ENCODE measurements at regions not wholly inside any gene's neighbourhood (a gene's known extent, or its start where the extent isn't known, plus 50 kb on each side); places are given as distances from the start of the nearest gene placed in this dataset.
"Not testable (repeated sequence)": the region's sequence is repeated elsewhere in the genome, so short reads cannot be mapped to it uniquely, and the experiment has no call there.

DNA sequence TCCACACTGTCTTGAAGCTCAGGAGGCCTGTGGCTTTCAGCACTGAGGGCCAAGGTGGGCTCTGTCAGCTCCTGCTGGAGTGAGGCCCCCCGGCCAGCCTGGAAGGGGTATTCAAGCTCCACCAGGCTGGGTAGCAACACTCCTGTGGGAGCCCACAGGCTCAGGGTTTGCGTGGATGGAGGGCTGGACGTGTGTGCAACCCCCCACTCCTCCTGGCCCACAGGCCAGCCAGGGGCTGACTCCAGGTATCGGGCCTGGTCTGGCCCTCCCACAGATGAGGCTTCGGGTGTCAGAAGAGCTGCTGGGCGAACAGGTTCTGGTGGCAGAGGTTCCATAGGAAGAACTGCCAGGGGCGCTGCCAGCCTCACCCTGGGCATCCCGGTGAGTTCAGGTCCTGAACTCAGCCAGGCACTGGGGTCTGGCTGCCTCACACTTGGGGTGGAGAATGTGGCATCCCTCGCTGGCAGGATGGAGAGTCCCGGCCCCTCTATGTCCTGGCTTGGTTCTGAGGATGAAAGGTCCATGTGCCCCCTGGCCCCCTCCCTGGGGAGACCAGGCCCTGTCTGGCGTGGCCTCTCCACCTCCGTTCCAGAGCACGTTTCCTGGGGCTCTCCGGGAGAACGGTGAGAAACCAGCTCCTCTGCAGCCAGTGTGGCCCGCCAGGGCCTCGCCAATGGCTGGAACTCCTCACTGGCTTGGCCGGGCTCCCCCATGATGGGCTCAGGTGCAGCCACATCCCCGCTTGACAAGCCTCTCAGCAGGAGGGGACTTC is 64.6 kb upstream of the TARDBP start:
- WGBS (ENCODE audit: insufficient coverage), result 97% methylated on average over 19 of the region's 19 CpGs
- POLR2A ChIA-PET, result no interaction called here

DNA sequence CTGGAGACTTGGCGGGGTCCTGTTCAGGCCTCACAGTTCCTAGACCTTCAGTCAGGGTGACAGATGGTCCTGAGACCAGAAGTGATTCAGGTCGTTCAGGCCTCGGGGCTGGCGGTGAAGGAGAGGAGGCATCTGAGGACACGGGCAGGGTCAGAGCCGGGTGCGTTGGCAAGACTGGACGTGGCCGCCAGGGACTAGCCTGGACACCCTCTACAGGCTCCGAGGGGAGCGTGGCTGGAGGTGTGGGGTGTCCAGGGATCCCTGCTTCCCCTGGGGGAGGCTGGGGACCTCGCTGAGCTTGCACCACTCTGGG is 64.0 kb upstream of the TARDBP start:
- CTCF ChIA-PET, result interaction anchor here (1.0 kb wide), 1 partner anchor 453 kb away, joined by 3 read pairs; no protein-coding TSS in a partner anchor
- no peak overlapping the region for H3K27ac ChIP-seq (ENCODE audit: insufficient read depth in 1 of 2, low read depth in 1 of 2, low read length in 2 of 2, poor library complexity in 1 of 2, severe bottlenecking in 2 of 2)
- 91% methylated on average over 11 of the region's 12 CpGs for WGBS (ENCODE audit: insufficient coverage)
- POLR2A ChIA-PET, result no interaction called here
- no peak for DNase-seq
- no peaks in the 10 kb centered on the region for H3K36me3 ChIP-seq (ENCODE audit: control insufficient read depth in 4 of 4, insufficient read depth in 4 of 4, low read length in 3 of 4)
- H3K4me1 ChIP-seq (ENCODE audit: control extremely low read depth in 1 of 4, control insufficient read depth in 4 of 4, insufficient read depth in 4 of 4, low read length in 3 of 4), result peaks cover 0 to 11% (median 10%) of the 10 kb centered on the region in 4 experiments
- H3K27me3 ChIP-seq (replicated peaks in 2 of 5; ENCODE audit: control insufficient read depth in 4 of 5, insufficient read depth in 5 of 5, low read length in 4 of 5), result peaks cover 0 to 2% (median 1%) of the 10 kb centered on the region in 5 experiments
- no peak overlapping the region for H3K4me3 ChIP-seq (ENCODE audit: control insufficient read depth in 1 of 7, extremely low read depth in 1 of 7, insufficient read depth in 4 of 7, low read depth in 2 of 7, low read length in 6 of 7)
- H3K9me3 ChIP-seq (ENCODE audit: control extremely low read depth in 1 of 5, control insufficient read depth in 4 of 5, insufficient read depth in 2 of 5, low read depth in 1 of 5, low read length in 4 of 5), result peaks cover 0 to 2% (median 0%) of the 10 kb centered on the region in 5 experiments

More for the DNA sequence above, 64.6 kb upstream of the TARDBP start:
- Histone ChIP-seq H3K9me3 (ENCODE audit: control extremely low read depth in 1 of 5, control insufficient read depth in 4 of 5, insufficient read depth in 2 of 5, low read depth in 1 of 5, low read length in 4 of 5) (no peaks in the 10 kb centered on the region), H3K36me3 (ENCODE audit: control insufficient read depth in 4 of 4, insufficient read depth in 4 of 4, low read length in 3 of 4) (no peaks in the 10 kb centered on the region), H3K4me3 (ENCODE audit: control insufficient read depth in 1 of 7, extremely low read depth in 1 of 7, insufficient read depth in 4 of 7, low read depth in 2 of 7, low read length in 6 of 7) (no peak overlapping the region), H3K27me3 (replicated peaks in 2 of 5; ENCODE audit: control insufficient read depth in 4 of 5, insufficient read depth in 5 of 5, low read length in 4 of 5) (peaks cover 0 to 7% (median 2%) of the 10 kb centered on the region in 5 experiments), H3K27ac (ENCODE audit: insufficient read depth in 1 of 2, low read depth in 1 of 2, low read length in 2 of 2, poor library complexity in 1 of 2, severe bottlenecking in 2 of 2) (no peak overlapping the region), H3K4me1 (ENCODE audit: control extremely low read depth in 1 of 4, control insufficient read depth in 4 of 4, insufficient read depth in 4 of 4, low read length in 3 of 4) (peaks cover 0 to 11% (median 10%) of the 10 kb centered on the region in 4 experiments)
- CTCF ChIA-PET, result interaction anchor here (1.0 kb wide), 1 partner anchor 453 kb away, joined by 3 read pairs; no protein-coding TSS in a partner anchor
- no peak for DNase-seq

DNA sequence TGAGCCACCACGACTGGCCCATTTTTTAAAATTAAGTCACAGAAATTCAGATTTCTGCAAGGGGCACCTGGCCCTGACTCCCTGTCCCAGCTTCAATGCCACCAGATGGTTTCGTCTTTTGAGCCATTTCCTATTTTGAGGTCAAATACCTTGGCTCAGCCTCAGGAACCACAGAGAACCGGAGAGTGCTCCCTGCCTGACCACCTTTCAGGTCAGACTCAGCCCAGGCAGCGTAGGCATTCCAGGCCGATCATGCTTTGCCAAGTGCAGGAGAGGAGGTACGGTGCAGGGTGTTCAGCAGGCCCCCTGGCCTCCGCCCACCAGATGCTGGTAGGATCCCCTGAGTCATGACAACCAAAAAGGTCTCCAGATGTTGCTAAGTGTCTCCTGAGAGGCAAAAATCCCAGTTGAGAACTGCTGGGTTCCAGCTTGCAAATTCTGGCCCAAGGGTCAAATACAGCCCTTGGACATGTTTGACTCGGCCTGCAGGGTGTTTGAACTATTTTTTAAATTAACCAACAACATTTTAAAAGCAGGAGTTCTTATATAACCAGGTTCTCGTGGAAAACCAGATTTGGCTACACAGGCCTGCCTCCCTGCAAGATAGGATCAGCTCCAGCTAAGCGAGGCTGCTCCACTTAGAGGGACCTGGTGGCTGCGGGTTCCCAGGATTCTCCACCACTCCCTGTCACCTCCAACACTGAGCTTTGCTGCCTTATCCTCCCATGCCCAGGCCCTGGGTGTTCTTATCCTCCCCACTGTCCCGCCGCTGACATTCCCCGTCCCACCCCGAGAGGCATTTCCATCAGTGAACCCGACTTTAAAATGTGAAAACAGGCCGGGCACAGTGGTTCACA is 61.9 kb upstream of the TARDBP start:
- DNase-seq, result no peak
- CTCF ChIA-PET, result interaction anchor here (0.6 kb wide), 1 partner anchor 209 kb away, joined by 3 read pairs; no protein-coding TSS in a partner anchor

DNA sequence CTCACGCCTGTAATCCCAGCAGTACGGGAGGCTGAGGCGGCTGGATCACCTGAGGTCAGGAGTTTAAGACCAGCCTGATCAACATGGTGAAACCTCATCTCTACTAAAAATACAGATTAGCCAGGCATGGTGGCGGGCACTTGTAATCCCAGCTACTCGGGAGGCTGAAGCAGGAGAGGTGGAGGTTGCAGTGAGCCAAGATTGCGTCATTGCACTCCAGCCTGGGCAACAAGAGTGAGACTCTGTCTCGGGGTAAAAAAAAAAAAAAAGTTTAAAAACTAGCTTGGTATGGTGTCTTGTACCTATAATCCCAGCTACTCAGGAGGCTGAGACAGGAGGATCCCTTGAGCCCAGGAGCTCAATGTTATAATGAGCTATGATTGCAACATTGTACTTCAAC is 61.2 kb upstream of the TARDBP start:
- H3K27ac ChIP-seq (ENCODE audit: insufficient read depth in 1 of 2, low read depth in 1 of 2, low read length in 2 of 2, poor library complexity in 1 of 2, severe bottlenecking in 2 of 2); H3K4me3 ChIP-seq (ENCODE audit: control insufficient read depth in 1 of 7, extremely low read depth in 1 of 7, insufficient read depth in 4 of 7, low read depth in 2 of 7, low read length in 6 of 7); DNase-seq; CTCF ChIA-PET; H3K9me3 ChIP-seq (ENCODE audit: control extremely low read depth in 1 of 5, control insufficient read depth in 4 of 5, insufficient read depth in 2 of 5, low read depth in 1 of 5, low read length in 4 of 5); H3K4me1 ChIP-seq (ENCODE audit: control extremely low read depth in 1 of 4, control insufficient read depth in 4 of 4, insufficient read depth in 4 of 4, low read length in 3 of 4); H3K27me3 ChIP-seq (replicated peaks in 2 of 5; ENCODE audit: control insufficient read depth in 4 of 5, insufficient read depth in 5 of 5, low read length in 4 of 5); POLR2A ChIA-PET; H3K36me3 ChIP-seq (ENCODE audit: control insufficient read depth in 4 of 4, insufficient read depth in 4 of 4, low read length in 3 of 4): not testable (repeated sequence)
- WGBS (ENCODE audit: insufficient coverage), result 96% methylated on average over 5 of the region's 7 CpGs

More for the DNA sequence above, 61.9 kb upstream of the TARDBP start:
- Histone ChIP-seq H3K4me1 (ENCODE audit: control extremely low read depth in 1 of 4, control insufficient read depth in 4 of 4, insufficient read depth in 4 of 4, low read length in 3 of 4) (no peaks in the 10 kb centered on the region), H3K9me3 (ENCODE audit: control extremely low read depth in 1 of 5, control insufficient read depth in 4 of 5, insufficient read depth in 2 of 5, low read depth in 1 of 5, low read length in 4 of 5) (peaks cover 0 to 8% (median 0%) of the 10 kb centered on the region in 5 experiments), H3K27me3 (replicated peaks in 2 of 5; ENCODE audit: control insufficient read depth in 4 of 5, insufficient read depth in 5 of 5, low read length in 4 of 5) (no peaks in the 10 kb centered on the region), H3K27ac (ENCODE audit: insufficient read depth in 1 of 2, low read depth in 1 of 2, low read length in 2 of 2, poor library complexity in 1 of 2, severe bottlenecking in 2 of 2) (no peak overlapping the region), H3K36me3 (ENCODE audit: control insufficient read depth in 4 of 4, insufficient read depth in 4 of 4, low read length in 3 of 4) (no peaks in the 10 kb centered on the region), H3K4me3 (ENCODE audit: control insufficient read depth in 1 of 7, extremely low read depth in 1 of 7, insufficient read depth in 4 of 7, low read depth in 2 of 7, low read length in 6 of 7) (no peak overlapping the region)
- POLR2A ChIA-PET, result no interaction called here
- 94% methylated on average over 17 of the region's 17 CpGs for WGBS (ENCODE audit: insufficient coverage)

- 50% methylated on average over 2 of the region's 4 CpGs for WGBS (ENCODE audit: insufficient coverage)
- Histone ChIP-seq H3K4me3 (ENCODE audit: control insufficient read depth in 1 of 7, extremely low read depth in 1 of 7, insufficient read depth in 4 of 7, low read depth in 2 of 7, low read length in 6 of 7) (no peak overlapping the region), H3K9me3 (ENCODE audit: control extremely low read depth in 1 of 5, control insufficient read depth in 4 of 5, insufficient read depth in 2 of 5, low read depth in 1 of 5, low read length in 4 of 5) (peaks cover 0 to 8% (median 0%) of the 10 kb centered on the region in 5 experiments), H3K4me1 (ENCODE audit: control extremely low read depth in 1 of 4, control insufficient read depth in 4 of 4, insufficient read depth in 4 of 4, low read length in 3 of 4) (peaks cover 0 to 3% (median 0%) of the 10 kb centered on the region in 4 experiments), H3K27ac (ENCODE audit: insufficient read depth in 1 of 2, low read depth in 1 of 2, low read length in 2 of 2, poor library complexity in 1 of 2, severe bottlenecking in 2 of 2) (no peak overlapping the region), H3K36me3 (ENCODE audit: control insufficient read depth in 4 of 4, insufficient read depth in 4 of 4, low read length in 3 of 4) (no peaks in the 10 kb centered on the region), H3K27me3 (replicated peaks in 2 of 5; ENCODE audit: control insufficient read depth in 4 of 5, insufficient read depth in 5 of 5, low read length in 4 of 5) (no peaks in the 10 kb centered on the region)
- POLR2A ChIA-PET, result no interaction called here
- no peak for DNase-seq
- CTCF ChIA-PET, result no interaction called here
These were observed 60.5 kb upstream of the TARDBP start for GRCh38 chr1:10951961-10952360.

DNA sequence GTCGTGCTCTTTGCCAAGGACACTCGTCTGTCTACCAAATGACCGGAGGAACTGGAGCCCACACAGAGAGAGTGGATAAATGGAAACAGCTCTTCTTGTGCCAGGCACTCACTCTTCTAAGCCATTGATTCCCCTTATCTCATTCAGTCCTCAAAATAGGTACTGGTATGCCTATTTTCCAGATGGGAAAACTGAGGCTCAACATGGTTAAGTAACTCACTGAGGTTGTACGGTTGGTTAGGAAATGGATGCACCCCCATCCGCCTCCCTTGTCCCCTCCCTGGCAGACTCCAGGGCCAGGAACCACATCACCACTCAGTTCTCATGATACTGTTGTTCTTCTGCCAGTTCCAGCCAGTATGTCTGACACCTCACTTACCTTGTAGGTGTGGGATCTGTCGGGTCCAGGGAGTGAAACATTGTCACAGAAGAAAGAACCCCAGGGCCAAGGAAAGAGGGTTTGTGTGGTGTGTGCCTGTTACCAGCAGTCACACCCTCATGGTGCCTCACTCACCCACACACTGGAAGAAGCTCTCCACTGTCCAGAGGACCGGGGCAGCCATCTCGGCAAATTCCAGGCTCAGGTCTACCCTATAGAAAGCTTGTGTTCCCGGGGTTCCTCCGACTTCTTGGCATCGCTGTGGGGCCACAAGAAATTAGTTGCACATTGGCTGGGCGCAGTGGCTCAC is 58.8 kb upstream of the TARDBP start:
- POLR2A ChIA-PET, result no interaction called here
- Histone ChIP-seq H3K9me3 (ENCODE audit: control extremely low read depth in 1 of 5, control insufficient read depth in 4 of 5, insufficient read depth in 2 of 5, low read depth in 1 of 5, low read length in 4 of 5) (peaks cover 0 to 8% (median 0%) of the 10 kb centered on the region in 5 experiments), H3K27me3 (replicated peaks in 2 of 5; ENCODE audit: control insufficient read depth in 4 of 5, insufficient read depth in 5 of 5, low read length in 4 of 5) (no peaks in the 10 kb centered on the region), H3K36me3 (ENCODE audit: control insufficient read depth in 4 of 4, insufficient read depth in 4 of 4, low read length in 3 of 4) (no peaks in the 10 kb centered on the region), H3K27ac (ENCODE audit: insufficient read depth in 1 of 2, low read depth in 1 of 2, low read length in 2 of 2, poor library complexity in 1 of 2, severe bottlenecking in 2 of 2) (no peak overlapping the region), H3K4me3 (ENCODE audit: control insufficient read depth in 1 of 7, extremely low read depth in 1 of 7, insufficient read depth in 4 of 7, low read depth in 2 of 7, low read length in 6 of 7) (no peak overlapping the region), H3K4me1 (ENCODE audit: control extremely low read depth in 1 of 4, control insufficient read depth in 4 of 4, insufficient read depth in 4 of 4, low read length in 3 of 4) (peaks cover 0 to 7% (median 0%) of the 10 kb centered on the region in 4 experiments)
- 93% methylated on average over 8 of the region's 12 CpGs for WGBS (ENCODE audit: insufficient coverage)
- DNase-seq, result no peak
- CTCF ChIA-PET, result interaction anchor here (0.6 kb wide), 1 partner anchor 237 kb away, joined by 3 read pairs; no protein-coding TSS in a partner anchor
